SK-N-SH (cell line): ENCODE measurements at regions not wholly inside any gene's neighbourhood (a gene's known extent, or its start where the extent isn't known, plus 50 kb on each side); places are given as distances from the start of the nearest gene placed in this dataset.

Experiments used
- CTCF ChIA-PET: fragments of 300-600, 350-600 bp; formaldehyde crosslinking; extraction: SDS; loops from one replicate; lab custom pipeline; 2021; lab: Yijun Ruan, JAX
- POLR2A ChIA-PET: fragments of 350-600 bp; sonication (Branson Sonifier 250); formaldehyde crosslinking; extraction: SDS; loops from one replicate; lab custom pipeline; 2020; ENCODE audit warnings: antibody characterized with exemption, inconsistent platforms; lab: Yijun Ruan, JAX
- DNase-seq: peaks from one replicate; pipeline ENCODE4 v3.0.0; 2012
- H2AFZ ChIP-seq: fragments of 200-600 bp; sonication (generic); 2 replicates; pipeline ENCODE4 v1.8.1; 2016; ENCODE audit warnings: antibody characterized with exemption, mild to moderate bottlenecking, low read depth
- H3F3A ChIP-seq: fragments of 200-600 bp; sonication (generic); replicated peaks from 2 replicates; pipeline ENCODE3; 2016; ENCODE audit warnings: antibody characterized with exemption, mild to moderate bottlenecking; ENCODE audit not compliant: insufficient read depth
- H3K27ac ChIP-seq, 2 experiments: fragments of 200-500 bp in 1 of 2; fragments of 200-600 bp in 1 of 2; sonication (Bioruptor generic) in 1 of 2; sonication (generic), shearing (Covaris generic) in 1 of 2; 2 replicates each; pipeline versions ENCODE4 v1.5.1 to v1.6.1; 2014 to 2016; ENCODE audit warnings: low read depth in 2 of 2, inconsistent platforms in 1 of 2, low read length in 1 of 2, mild to moderate bottlenecking in 1 of 2, mixed read lengths in 1 of 2
- H3K27me3 ChIP-seq: fragments of 200-600 bp; sonication (generic), shearing (Covaris generic); 2 replicates; pipeline ENCODE4 v1.6.1; 2016; ENCODE audit warnings: mixed run types; ENCODE audit not compliant: insufficient read depth
- H3K36me3 ChIP-seq, 2 experiments: fragments of 200-500 bp in 1 of 2; fragments of 200-600 bp in 1 of 2; sonication (Bioruptor generic) in 1 of 2; sonication (generic) in 1 of 2; replicated peaks in 1 of 2; 2 replicates each; pipeline versions ENCODE3 to v1.5.1; 2014 to 2016; ENCODE audit warnings: low read length in 1 of 2, mild to moderate bottlenecking in 1 of 2; ENCODE audit not compliant: insufficient read depth in 2 of 2, control insufficient read depth in 1 of 2
- H3K4me1 ChIP-seq, 2 experiments: fragments of 200-500 bp in 1 of 2; fragments of 200-600 bp in 1 of 2; sonication (Bioruptor generic) in 1 of 2; sonication (generic), shearing (Covaris generic) in 1 of 2; 2 replicates each; pipeline versions ENCODE4 v1.5.1 to v1.6.1; 2014 to 2016; ENCODE audit warnings: low read depth in 1 of 2, low read length in 1 of 2, mixed run types in 1 of 2; ENCODE audit not compliant: insufficient read depth in 2 of 2, control insufficient read depth in 1 of 2
- H3K4me2 ChIP-seq: fragments of 200-600 bp; sonication (generic), shearing (Covaris generic); 2 replicates; pipeline ENCODE4 v1.6.1; 2017; ENCODE audit warnings: mixed run types
- H3K4me3 ChIP-seq, 2 experiments: fragments of 200-500 bp in 1 of 2; fragments of 200-600 bp in 1 of 2; sonication (Bioruptor generic) in 1 of 2; sonication (generic), shearing (Covaris generic) in 1 of 2; 2 replicates each; pipeline versions ENCODE4 v1.5.1 to v1.8.1; 2014 to 2016; ENCODE audit warnings: low read depth in 2 of 2, inconsistent platforms in 1 of 2, low read length in 1 of 2, mild to moderate bottlenecking in 1 of 2, mixed read lengths in 1 of 2, moderate library complexity in 1 of 2
- H3K79me2 ChIP-seq: fragments of 200-600 bp; sonication (generic); 2 replicates; pipeline ENCODE4 v1.8.1; 2017; ENCODE audit warnings: mild to moderate bottlenecking; ENCODE audit not compliant: insufficient read depth
- H3K9ac ChIP-seq: fragments of 200-600 bp; sonication (generic); 2 replicates; pipeline ENCODE4 v1.6.1; 2017; ENCODE audit warnings: mixed run types
- H3K9me2 ChIP-seq: fragments of 200-600 bp; sonication (generic); 2 replicates; pipeline ENCODE4 v1.6.1; 2017; ENCODE audit warnings: mixed run types
- H3K9me3 ChIP-seq: fragments of 200-600 bp; sonication (generic); 2 replicates; pipeline ENCODE4 v1.6.1; 2017; ENCODE audit warnings: mixed run types, mild to moderate bottlenecking, moderate library complexity
- H4K20me1 ChIP-seq: fragments of 200-600 bp; sonication (generic); 2 replicates; pipeline ENCODE4 v1.6.1; 2017; ENCODE audit warnings: mild to moderate bottlenecking, mixed run types; ENCODE audit not compliant: insufficient read depth
- CTCF ChIP-seq: fragments of 200-600 bp; sonication (generic); IDR thresholded peaks from 2 replicates; pipeline ENCODE4 v1.6.1; 2017; ENCODE audit warnings: antibody characterized with exemption, mild to moderate bottlenecking, moderate library complexity
- ELF1 ChIP-seq: IDR thresholded peaks from 2 replicates; pipeline ENCODE4 v1.4.0; 2012
- EP300 ChIP-seq, 2 experiments: IDR thresholded peaks; 2 replicates each; pipeline versions ENCODE4 v1.4.0 to v1.6.1; 2012; ENCODE audit warnings: borderline replicate concordance in 1 of 2, low read depth in 1 of 2, low read length in 1 of 2
- EZH2phosphoT487 ChIP-seq: fragments of 200-600 bp; sonication (generic); IDR thresholded peaks from 2 replicates; pipeline ENCODE4 v1.6.1; 2017; ENCODE audit warnings: low read depth, mixed run types, mild to moderate bottlenecking, antibody characterized with exemption, moderate library complexity, borderline replicate concordance
- FOXM1 ChIP-seq: IDR thresholded peaks from 2 replicates; pipeline ENCODE4 v1.4.0; 2012; ENCODE audit warnings: low read depth, mild to moderate bottlenecking
- GABPA ChIP-seq: IDR thresholded peaks from 2 replicates; pipeline ENCODE4 v1.4.0; 2012; ENCODE audit warnings: low read depth, mild to moderate bottlenecking
- GATA2 ChIP-seq: sonication (generic); formaldehyde crosslinking; IDR thresholded peaks from 2 replicates; pipeline ENCODE4 v1.5.0; 2020; ENCODE audit warnings: mild to moderate bottlenecking, missing genetic modification reagents
- IRF3 ChIP-seq: fragments of 150-350 bp; IDR thresholded peaks from 2 replicates; pipeline ENCODE4 v1.6.1; 2016; ENCODE audit warnings: mild to moderate bottlenecking, low read depth, low read length
- NFIC ChIP-seq: IDR thresholded peaks from 2 replicates; pipeline ENCODE4 v1.4.0; 2012; ENCODE audit warnings: borderline replicate concordance
- POLR2AphosphoS5 ChIP-seq: IDR thresholded peaks from 2 replicates; pipeline ENCODE4 v1.6.1; 2012; ENCODE audit warnings: low read depth, low read length
- RAD21 ChIP-seq: IDR thresholded peaks from 2 replicates; pipeline ENCODE4 v1.6.1; 2012; ENCODE audit warnings: mild to moderate bottlenecking, low read length
- REST ChIP-seq: IDR thresholded peaks from 2 replicates; pipeline ENCODE4 v1.6.1; 2012; ENCODE audit warnings: mild to moderate bottlenecking, low read depth, low read length, moderate library complexity
- RFX5 ChIP-seq: IDR thresholded peaks from 2 replicates; pipeline ENCODE4 v1.6.1; 2012; ENCODE audit warnings: mild to moderate bottlenecking, improper control_type of control experiment, low read length
- SIN3A ChIP-seq: IDR thresholded peaks from 2 replicates; pipeline ENCODE4 v1.6.1; 2012; ENCODE audit warnings: low read depth, mild to moderate bottlenecking, low read length, moderate library complexity, borderline replicate concordance
- TCF12 ChIP-seq: IDR thresholded peaks from 2 replicates; pipeline ENCODE4 v1.4.0; 2012
- TEAD4 ChIP-seq: IDR thresholded peaks from 2 replicates; pipeline ENCODE4 v1.4.0; 2012; ENCODE audit warnings: mild to moderate bottlenecking, borderline replicate concordance; ENCODE audit not compliant: insufficient read depth
- YY1 ChIP-seq: IDR thresholded peaks from 2 replicates; pipeline ENCODE4 v1.4.0; 2012; ENCODE audit warnings: low read depth, mild to moderate bottlenecking
- WGBS: methylation state at CpG from one replicate; pipeline ENCODE4 v1.1.6; 2017; ENCODE audit warnings: low lambda C conversion rate; 5-methylcytosine and 5-hydroxymethylcytosine counted together
- TF ChIP-seq, protein P1 (sequence below): fragments of 150-350 bp; IDR thresholded peaks from 2 replicates; pipeline ENCODE4 v1.6.1; 2017; ENCODE audit warnings: antibody characterized with exemption, low read length, low read depth, borderline replicate concordance
- TF ChIP-seq, protein P2 (sequence below): IDR thresholded peaks from 2 replicates; pipeline ENCODE4 v1.4.0; 2012; ENCODE audit warnings: low read depth, borderline replicate concordance

DNA sequence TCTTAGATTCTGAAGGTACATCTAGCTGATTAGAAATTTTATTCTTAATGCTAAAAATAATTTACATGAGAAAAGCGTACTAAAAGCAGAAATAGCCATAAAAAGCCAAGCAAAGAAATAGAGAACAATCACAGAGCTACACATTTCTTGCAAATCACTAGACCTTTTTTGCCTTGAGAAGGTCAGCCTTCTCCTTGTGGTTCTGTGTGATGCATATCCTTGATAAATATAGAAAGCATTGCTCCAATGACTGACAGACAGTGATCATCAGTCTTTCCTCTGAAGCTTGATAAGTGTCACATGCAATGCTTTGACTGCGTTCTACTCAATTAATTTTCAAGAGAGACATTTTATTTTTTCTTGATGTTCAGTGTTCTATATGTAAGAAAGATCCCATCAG is 226.9 kb downstream of the CEMIP2 start:
- Histone ChIP-seq H3K4me1 (no peaks in the 10 kb centered on the region), H3K27me3 (no peaks in the 10 kb centered on the region), H4K20me1 (no peaks in the 10 kb centered on the region), H2AFZ (no peak overlapping the region; the same call in 1 of the 2 replicates), H3K27ac (no peak overlapping the region), H3F3A (no peaks in the 10 kb centered on the region), H3K9me2 (no peaks in the 10 kb centered on the region), H3K36me3 (no peaks in the 10 kb centered on the region), H3K4me2 (no peak overlapping the region), H3K4me3 (no peak overlapping the region), H3K79me2 (no peaks in the 10 kb centered on the region), H3K9ac (no peak overlapping the region), H3K9me3 (no peaks in the 10 kb centered on the region)
- TF ChIP-seq TCF12, result no peak
- TF ChIP-seq POLR2AphosphoS5, result no peak
- no peak for TF ChIP-seq EP300 (IDR thresholded peaks at IDR 0.05; ENCODE audit: borderline replicate concordance in 1 of 2, low read depth in 1 of 2, low read length in 1 of 2)
- no peak for TF ChIP-seq RFX5
- TF ChIP-seq, protein P1, sequence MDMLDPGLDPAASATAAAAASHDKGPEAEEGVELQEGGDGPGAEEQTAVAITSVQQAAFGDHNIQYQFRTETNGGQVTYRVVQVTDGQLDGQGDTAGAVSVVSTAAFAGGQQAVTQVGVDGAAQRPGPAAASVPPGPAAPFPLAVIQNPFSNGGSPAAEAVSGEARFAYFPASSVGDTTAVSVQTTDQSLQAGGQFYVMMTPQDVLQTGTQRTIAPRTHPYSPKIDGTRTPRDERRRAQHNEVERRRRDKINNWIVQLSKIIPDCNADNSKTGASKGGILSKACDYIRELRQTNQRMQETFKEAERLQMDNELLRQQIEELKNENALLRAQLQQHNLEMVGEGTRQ, result no peak
- no peak for TF ChIP-seq EZH2phosphoT487
- TF ChIP-seq REST, result no peak
- no peak for TF ChIP-seq IRF3
- no peak for TF ChIP-seq ELF1
- TF ChIP-seq FOXM1, result no peak
- no peak for TF ChIP-seq YY1
- no peak for TF ChIP-seq NFIC
- TF ChIP-seq SIN3A, result no peak
- no peak for TF ChIP-seq GABPA
- no peak for TF ChIP-seq TEAD4
- TF ChIP-seq, protein P2, sequence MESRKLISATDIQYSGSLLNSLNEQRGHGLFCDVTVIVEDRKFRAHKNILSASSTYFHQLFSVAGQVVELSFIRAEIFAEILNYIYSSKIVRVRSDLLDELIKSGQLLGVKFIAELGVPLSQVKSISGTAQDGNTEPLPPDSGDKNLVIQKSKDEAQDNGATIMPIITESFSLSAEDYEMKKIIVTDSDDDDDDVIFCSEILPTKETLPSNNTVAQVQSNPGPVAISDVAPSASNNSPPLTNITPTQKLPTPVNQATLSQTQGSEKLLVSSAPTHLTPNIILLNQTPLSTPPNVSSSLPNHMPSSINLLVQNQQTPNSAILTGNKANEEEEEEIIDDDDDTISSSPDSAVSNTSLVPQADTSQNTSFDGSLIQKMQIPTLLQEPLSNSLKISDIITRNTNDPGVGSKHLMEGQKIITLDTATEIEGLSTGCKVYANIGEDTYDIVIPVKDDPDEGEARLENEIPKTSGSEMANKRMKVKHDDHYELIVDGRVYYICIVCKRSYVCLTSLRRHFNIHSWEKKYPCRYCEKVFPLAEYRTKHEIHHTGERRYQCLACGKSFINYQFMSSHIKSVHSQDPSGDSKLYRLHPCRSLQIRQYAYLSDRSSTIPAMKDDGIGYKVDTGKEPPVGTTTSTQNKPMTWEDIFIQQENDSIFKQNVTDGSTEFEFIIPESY, result no peak
- no peak for TF ChIP-seq RAD21
- no peak for TF ChIP-seq GATA2 (CRISPR knock-in tag)
- no peak for TF ChIP-seq CTCF
- ChIA-PET POLR2A (no interaction called here), CTCF (interaction anchor here (0.5 kb wide), 1 partner anchor 50 kb away, joined by 3 read pairs; no protein-coding TSS in a partner anchor)
- 6% methylated on average over 2 of the region's 2 CpGs for WGBS
- DNase-seq, result no peak
